LoVo (cell line): ENCODE measurements at regions not wholly inside any gene's neighbourhood (a gene's known extent, or its start where the extent isn't known, plus 50 kb on each side); places are given as distances from the start of the nearest gene placed in this dataset.
A peak's percentile ranks its signal among the peaks of the same experiment; 100 is the strongest.

Experiments used
- DNase-seq: peaks from one replicate; pipeline ENCODE4 v3.0.0-alpha.2; 2016; ENCODE audit warnings: low spot score

GRCh38 chr1:163406772-163407171 lies 85.0 kb downstream of the NUF2 start:
- DNase-seq, result no peak

- DNase-seq, result no peak
These were observed 86.5 kb downstream of the NUF2 start for GRCh38 chr1:163408262-163408661.

DNA sequence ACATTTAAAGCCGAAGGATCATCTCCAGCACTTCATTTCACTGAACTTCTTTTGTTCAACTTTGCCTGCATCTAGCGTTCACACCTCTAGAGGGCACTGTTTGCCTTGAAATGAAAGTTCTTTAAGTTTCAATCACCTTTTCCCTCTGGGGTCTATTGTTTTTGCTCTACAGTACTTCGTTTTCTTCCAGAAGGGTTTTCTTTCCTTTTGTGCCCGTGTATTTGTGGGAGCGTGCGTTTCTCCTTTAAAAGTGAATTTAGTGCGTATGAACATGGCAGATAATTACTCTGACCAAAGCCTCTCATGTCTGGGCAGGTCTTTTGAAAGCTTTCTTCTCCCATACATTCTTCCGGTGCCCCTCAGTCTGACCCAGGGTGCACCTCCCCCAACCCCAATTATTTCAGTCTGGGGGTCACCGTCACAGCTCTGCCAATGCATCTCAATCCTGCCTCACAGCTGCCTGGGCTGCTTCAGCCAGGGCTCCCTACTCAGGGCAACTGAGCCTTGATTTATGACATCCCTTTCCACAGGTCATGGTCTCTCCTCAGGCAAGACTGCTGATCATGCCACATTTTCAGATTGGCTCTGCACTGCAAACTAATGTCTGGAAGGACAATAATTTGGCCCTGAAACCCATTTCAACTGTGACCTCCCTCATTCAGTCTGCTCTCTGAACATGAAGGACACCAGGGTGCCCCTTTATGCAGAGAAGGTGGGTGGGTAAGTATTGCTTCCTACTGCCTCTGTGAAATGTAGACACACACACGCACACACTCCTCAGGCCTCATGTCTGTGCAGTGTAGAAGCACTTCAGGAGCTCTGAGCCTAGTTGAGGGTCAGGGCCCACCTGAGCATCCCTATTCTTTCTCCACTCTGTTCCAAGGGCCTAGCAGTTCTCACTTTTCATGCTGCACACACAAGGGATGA lies 88.6 kb downstream of the NUF2 start:
- peak; percentile 63 for DNase-seq

DNA sequence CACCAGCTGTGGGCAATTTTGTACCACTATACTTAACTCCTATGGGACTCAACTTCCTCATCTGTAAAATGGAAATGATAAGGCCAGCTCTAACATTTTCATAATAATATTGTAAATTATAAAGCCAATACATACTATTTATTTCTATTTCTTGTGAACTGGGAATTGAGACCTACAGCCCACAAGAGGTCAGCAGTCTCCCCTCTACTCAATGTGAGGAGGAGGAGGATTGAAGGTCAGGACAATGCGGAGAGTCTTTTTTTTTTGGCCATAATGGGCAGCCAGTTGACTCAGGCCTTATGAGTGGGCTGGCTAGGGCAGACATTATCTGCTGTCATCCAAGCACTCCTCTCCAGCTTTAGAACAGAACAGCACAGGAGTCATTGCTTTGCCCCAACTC lies 90.5 kb downstream of the NUF2 start:
- DNase-seq, result no peak

- DNase-seq, result no peak
These were observed 93.0 kb downstream of the NUF2 start for GRCh38 chr1:163414778-163415177.

GRCh38 chr1:163421701-163422100 lies 99.9 kb downstream of the NUF2 start:
- DNase-seq, result no peak

DNA sequence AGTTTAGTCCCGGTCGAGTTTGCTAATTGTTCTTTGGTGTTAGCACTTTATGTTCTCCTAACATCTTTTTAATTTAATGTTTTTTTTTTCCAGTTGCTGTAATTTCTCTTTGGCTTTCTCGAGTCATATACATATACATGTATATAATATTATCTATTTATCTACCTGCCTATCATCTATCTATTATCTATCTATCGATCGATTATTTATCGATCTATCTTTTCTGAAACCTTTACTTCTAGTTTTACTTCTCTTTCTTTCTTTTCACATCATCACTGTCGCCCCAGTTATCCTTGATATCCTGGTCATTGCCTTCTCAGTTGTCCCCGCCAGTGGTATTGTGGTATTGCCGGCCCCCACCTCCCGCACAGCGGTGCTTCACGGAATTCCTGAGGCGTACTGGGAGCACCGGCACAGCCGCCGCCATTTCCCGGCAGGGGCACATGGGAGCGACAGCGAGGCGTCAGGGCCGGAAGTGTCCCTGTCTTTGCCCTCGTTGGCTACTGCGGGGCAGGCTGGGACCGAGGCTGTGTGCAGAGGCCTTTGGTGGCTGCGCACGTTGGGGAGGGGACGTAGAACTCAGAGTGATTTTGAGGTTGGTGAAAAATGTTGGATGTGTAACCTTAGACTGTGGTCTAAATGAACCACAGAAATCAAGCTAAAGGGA lies 101.1 kb downstream of the NUF2 start:
- DNase-seq, result no peak

- DNase-seq, result no peak
These were observed 104.9 kb downstream of the NUF2 start for GRCh38 chr1:163426505-163427251.

DNA sequence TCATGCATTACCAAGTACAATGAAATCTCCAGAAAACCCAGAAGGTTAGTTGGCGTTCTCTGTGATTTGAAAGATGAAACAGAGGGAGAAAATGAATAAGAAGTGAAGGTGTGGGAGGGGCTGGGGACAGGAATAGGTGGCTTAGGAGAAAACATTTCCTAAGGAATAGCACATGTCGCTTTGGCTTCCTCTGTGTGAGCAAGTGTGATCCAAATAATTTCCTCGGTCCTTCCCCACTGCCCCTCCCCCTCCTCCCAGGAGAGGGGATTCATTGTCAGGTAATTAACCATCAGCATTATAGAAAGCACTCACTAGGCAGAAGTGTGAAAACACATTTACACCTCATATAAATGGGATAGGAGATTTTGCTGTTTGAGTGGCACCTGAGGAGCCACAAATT lies 105.5 kb downstream of the NUF2 start:
- no peak for DNase-seq

DNA sequence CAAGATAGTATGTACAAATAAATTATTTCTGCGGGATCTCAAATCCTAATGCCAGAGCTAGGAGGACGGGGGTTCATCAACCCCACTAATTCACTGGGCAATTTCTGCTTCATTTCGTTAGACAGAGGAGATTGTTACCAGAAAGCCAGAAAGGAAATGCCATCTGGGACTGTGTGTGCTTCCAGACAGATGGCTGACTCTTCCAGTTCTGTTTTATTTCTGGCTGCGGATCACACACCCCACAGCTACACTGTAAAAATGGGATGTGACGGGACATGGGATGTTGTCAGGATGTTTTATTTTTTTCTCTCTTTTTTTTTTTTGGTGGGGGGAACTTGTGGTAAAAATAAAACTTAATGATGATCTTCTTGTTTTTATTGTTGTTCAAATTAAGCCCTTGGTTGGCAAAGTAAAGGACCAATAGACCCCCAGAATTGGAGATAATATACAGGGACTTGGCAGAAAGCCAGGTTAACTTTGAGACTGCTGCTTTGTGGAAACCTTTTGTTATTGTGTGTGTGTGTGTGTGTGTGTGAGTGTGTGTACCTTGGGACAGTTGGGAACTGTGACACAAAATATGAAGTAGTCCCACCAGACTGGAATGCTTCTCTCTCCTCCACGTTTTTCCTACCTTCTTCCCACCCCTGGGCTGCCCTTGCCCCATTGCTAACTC lies 114.5 kb downstream of the NUF2 start:
- DNase-seq, result no peak

- no peak for DNase-seq
These were observed 117.7 kb downstream of the NUF2 start for GRCh38 chr1:163439471-163439870.

GRCh38 chr1:163440090-163440489 lies 118.3 kb downstream of the NUF2 start:
- no peak for DNase-seq

DNA sequence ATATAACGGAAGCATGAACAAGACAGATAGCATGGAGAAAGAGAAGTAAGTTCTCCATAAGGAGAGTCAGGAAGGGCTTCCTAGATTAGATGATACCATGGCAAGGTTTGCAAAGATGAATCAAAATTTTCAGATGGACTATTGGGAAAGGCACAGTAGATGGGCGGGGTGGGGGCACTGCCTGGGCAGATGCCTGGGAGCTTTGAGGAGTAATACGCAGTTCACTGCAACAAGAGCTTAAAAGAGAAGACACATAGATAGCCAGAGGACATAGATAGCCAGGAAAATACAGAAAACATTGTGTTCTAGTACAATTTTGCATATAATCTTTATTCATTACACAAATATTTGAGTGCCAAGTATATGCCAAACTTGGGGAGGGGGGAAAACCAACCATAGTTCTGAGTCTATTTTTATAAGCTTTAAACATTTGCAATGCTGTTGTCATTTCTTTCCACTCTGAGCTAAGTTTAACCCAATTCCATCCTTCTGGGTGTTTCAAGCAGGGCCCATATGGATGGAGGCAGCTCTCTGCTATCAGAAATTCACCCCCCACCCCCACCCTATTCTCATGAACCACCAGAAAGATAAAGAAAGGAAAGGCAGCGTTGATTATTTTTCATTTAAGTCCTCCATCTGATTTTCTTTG lies 120.6 kb downstream of the NUF2 start:
- DNase-seq, result no peak

GRCh38 chr1:163442895-163443294 lies 121.1 kb downstream of the NUF2 start:
- DNase-seq, result no peak

DNA sequence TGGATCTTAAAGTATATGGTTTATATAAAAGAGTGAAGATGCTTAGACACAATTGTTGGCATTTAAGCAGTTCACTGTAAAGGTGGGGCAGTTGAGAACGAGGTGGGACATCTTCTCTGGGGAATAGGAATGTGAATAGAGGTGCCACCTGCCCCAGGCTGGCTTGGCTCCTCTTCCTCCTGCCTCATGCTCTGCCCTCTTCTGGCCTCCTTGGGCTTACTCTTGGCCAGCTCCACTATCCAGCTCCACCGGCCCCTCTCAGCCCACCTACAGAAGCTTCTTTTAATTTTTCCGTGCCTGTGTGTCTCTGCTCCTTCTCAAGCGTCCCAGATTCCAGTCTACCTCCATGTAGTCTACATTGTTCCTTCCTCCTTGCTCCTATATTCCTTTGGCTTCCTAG lies 122.1 kb downstream of the NUF2 start:
- no peak for DNase-seq

GRCh38 chr1:163444665-163445064 lies 122.9 kb downstream of the NUF2 start:
- no peak for DNase-seq

- no peak for DNase-seq
These were observed 129.2 kb downstream of the NUF2 start for GRCh38 chr1:163450986-163451385.

GRCh38 chr1:163459539-163459938 lies 137.8 kb downstream of the NUF2 start:
- no peak for DNase-seq

DNA sequence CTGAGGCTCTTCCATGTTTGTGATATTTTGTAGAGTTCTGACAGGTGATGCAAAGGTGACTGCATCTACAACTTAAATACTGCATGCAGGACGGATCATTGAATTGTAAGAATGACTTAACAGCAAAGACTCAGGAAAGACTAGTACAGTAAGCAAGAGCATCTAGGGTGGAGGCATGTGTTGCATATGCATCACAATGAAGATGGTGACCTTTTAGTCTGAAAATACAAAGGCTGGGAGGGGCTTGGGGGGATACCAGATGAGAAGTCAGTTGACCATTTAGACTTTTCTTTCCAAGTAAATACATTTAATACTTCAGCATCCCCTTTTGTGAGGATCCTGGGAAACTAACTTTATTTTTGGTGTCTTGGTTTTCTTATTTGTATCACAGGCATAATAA lies 145.5 kb downstream of the NUF2 start:
- no peak for DNase-seq

DNA sequence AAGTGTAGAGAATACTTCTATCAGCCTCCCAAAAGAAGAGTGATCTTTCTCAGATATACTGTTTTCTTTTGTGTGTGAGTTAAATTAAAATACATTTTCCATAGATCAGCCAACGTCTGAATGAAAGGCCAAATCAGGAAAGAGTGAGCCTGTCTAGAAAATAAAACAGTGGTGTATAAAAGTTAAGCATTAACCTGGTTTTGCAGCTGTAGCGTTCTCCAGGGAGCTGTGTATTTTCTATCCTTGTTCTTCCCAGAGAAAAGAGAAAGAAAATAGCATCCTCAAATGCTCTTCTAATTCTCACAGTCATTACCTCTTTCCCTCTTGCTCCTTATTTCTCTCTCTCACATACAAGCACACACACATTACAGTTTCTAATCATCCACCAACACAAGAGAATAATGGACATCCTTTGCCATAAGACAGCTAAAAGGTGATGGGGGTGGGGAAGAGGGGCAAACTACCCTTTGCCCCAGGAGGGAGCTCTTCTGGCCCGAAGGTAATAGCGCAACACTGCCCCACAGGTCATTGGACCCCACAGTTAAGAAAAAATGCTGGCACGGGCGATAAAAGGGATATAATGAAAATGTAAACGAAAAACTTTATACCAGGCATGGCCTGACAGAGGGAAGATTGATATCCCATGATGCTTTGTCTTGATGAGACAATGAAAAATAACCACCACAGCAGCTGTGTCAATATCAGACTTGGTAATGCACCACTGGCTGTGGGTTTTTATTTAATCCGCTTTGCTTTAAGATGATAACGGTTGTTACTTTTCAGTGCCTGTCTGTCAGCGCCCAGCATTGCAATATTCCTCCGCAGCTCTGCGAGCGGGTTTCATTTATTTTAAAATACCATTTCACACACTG lies 150.3 kb downstream of the NUF2 start:
- no peak for DNase-seq
